ENCODE measurements at regions not wholly inside any gene's neighbourhood (a gene's known extent, or its start where the extent isn't known, plus 50 kb on each side); places are given as distances from the start of the nearest gene placed in this dataset.

DNA sequence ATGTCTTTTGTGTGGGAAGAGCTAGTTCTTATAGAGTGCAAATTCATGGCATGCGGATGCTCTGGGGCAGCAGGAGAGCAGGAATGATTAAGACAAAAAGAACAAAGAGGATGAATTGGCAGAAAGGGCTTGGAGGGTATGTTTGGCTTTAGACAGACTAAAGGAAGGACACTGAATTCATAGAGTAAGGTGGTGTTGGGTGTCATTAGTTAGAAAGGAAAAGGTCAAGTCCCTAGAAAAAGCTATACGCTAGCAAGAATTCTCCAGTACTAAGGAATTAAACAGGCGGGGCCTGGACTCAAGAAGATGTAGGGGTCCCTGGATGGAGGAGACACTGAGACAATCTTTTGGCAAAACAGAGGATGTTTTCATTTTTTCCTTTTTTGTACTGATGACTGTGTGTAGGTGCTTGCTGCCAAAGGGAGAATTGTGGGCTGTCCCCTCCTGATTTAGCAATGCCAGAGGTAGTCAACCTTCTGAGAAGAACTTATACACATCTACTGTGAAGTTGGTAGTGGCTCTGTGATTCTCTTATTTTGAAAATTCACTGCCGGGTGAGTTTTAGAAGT is 391.0 kb downstream of the SPRY1 start:
- Mint-ChIP-seq H3K27me3 (ENCODE audit: low read depth in 2 of 2) (peaks cover 0 to 27% of the 10 kb centered on the region in 2 donors), H3K4me1 (no peaks in the 10 kb centered on the region), H3K9me3 (peaks cover 0 to 3% of the 10 kb centered on the region in 2 donors), H3K27ac (no peak overlapping the region), H3K36me3 (no peaks in the 10 kb centered on the region), H3K4me3 (no peak overlapping the region)
- Histone ChIP-seq H3K27ac (ENCODE audit: low read length) (no peak overlapping the region), H3K4me1 (ENCODE audit: control insufficient read depth, insufficient read depth, low read length) (no peaks in the 10 kb centered on the region), H3K4me3 (ENCODE audit: low read length) (no peak overlapping the region), H3K9me3 (ENCODE audit: control insufficient read depth, insufficient read depth, low read length) (no peaks in the 10 kb centered on the region), H3K27me3 (ENCODE audit: control insufficient read depth, insufficient read depth, low read length) (no peaks in the 10 kb centered on the region), H3K36me3 (ENCODE audit: control insufficient read depth, insufficient read depth, low read length) (no peaks in the 10 kb centered on the region)
- DNase-seq: no peak
- 93% methylated on average over 3 of the region's 4 CpGs for WGBS (ENCODE audit: insufficient coverage)
- TF ChIP-seq CTCF (IDR thresholded peaks at IDR 0.05): no peak
- no peak for ATAC-seq
- intact Hi-C loops (cut with micrococcal nuclease): no loop called here

GRCh38 chr4:123788577-123788976 is 392.0 kb downstream of the SPRY1 start:
- Mint-ChIP-seq H3K36me3 (no peaks in the 10 kb centered on the region), H3K4me1 (no peaks in the 10 kb centered on the region), H3K4me3 (no peak overlapping the region), H3K9me3 (peaks cover 0 to 3% of the 10 kb centered on the region in 2 donors), H3K27ac (no peak overlapping the region), H3K27me3 (ENCODE audit: low read depth in 2 of 2) (peaks cover 0 to 27% of the 10 kb centered on the region in 2 donors)
- ATAC-seq (no peak), DNase-seq (no peak)
- Histone ChIP-seq H3K9me3 (ENCODE audit: control insufficient read depth, insufficient read depth, low read length) (no peaks in the 10 kb centered on the region), H3K36me3 (ENCODE audit: control insufficient read depth, insufficient read depth, low read length) (no peaks in the 10 kb centered on the region), H3K27me3 (ENCODE audit: control insufficient read depth, insufficient read depth, low read length) (no peaks in the 10 kb centered on the region), H3K27ac (ENCODE audit: low read length) (no peak overlapping the region), H3K4me3 (ENCODE audit: low read length) (no peak overlapping the region), H3K4me1 (ENCODE audit: control insufficient read depth, insufficient read depth, low read length) (no peaks in the 10 kb centered on the region)
- intact Hi-C loops (cut with micrococcal nuclease): no loop called here
- no peak for TF ChIP-seq CTCF (IDR thresholded peaks at IDR 0.05)

GRCh38 chr4:123790681-123791080 is 394.1 kb downstream of the SPRY1 start:
- H3K27me3 Mint-ChIP-seq (ENCODE audit: low read depth in 2 of 2): peaks cover 0 to 16% of the 10 kb centered on the region in 2 donors
- Histone ChIP-seq H3K27me3 (ENCODE audit: control insufficient read depth, insufficient read depth, low read length) (no peaks in the 10 kb centered on the region), H3K9me3 (ENCODE audit: control insufficient read depth, insufficient read depth, low read length) (no peaks in the 10 kb centered on the region), H3K4me1 (ENCODE audit: control insufficient read depth, insufficient read depth, low read length) (no peaks in the 10 kb centered on the region), H3K27ac (ENCODE audit: low read length) (no peak overlapping the region), H3K36me3 (ENCODE audit: control insufficient read depth, insufficient read depth, low read length) (no peaks in the 10 kb centered on the region), H3K4me3 (ENCODE audit: low read length) (no peak overlapping the region)
- ATAC-seq: no peak
- no peaks in the 10 kb centered on the region for H3K4me1 Mint-ChIP-seq
- H3K27ac Mint-ChIP-seq: no peak overlapping the region
- no peak for DNase-seq
- no peaks in the 10 kb centered on the region for H3K36me3 Mint-ChIP-seq
- H3K4me3 Mint-ChIP-seq: no peak overlapping the region
- TF ChIP-seq CTCF (IDR thresholded peaks at IDR 0.05): no peak
- whole genome bisulfite sequencing (ENCODE audit: insufficient coverage): 80% methylated on average over 1 of the region's 1 CpG
- intact Hi-C loops (cut with micrococcal nuclease): no loop called here
- H3K9me3 Mint-ChIP-seq: peaks cover 2 to 4% of the 10 kb centered on the region in 2 donors

DNA sequence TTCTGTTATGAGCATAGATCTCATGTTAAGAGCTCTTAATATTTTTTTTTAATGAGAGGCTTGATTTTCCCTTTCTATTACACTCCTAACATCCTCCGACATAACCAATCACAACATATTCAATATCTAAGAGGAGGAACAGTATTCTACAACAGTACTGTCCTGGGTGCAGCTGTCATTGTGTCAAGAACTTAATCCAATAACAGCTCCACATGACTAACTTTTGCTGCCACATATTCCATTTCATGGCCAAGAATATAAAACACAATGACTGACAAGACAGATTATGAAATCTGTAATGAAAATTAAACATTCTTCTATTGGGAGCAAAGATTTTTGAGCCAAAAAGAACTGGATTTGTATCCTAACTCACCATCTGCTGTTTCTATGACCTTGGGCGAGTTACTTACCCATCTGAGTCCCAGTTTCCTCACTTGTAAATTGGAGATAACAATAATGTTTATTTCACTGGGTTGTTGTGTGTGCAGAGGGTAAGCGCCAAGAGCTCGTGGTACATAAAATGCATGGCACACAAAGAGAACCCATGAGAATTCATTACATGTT is 405.6 kb downstream of the SPRY1 start:
- Mint-ChIP-seq H3K36me3 (peaks cover 10% of the 10 kb centered on the region), H3K27ac (no peak overlapping the region), H3K9me3 (peaks cover 0 to 5% of the 10 kb centered on the region in 2 donors), H3K4me3 (no peak overlapping the region), H3K4me1 (no peaks in the 10 kb centered on the region), H3K27me3 (ENCODE audit: low read depth in 2 of 2) (peaks cover 0 to 10% of the 10 kb centered on the region in 2 donors)
- no peak for TF ChIP-seq CTCF (IDR thresholded peaks at IDR 0.05)
- no peaks in the 10 kb centered on the region for H3K36me3 ChIP-seq (ENCODE audit: control insufficient read depth, insufficient read depth, low read length)
- no peak for DNase-seq
- no peaks in the 10 kb centered on the region for H3K9me3 ChIP-seq (ENCODE audit: control insufficient read depth, insufficient read depth, low read length)
- no peaks in the 10 kb centered on the region for H3K27me3 ChIP-seq (ENCODE audit: control insufficient read depth, insufficient read depth, low read length)
- H3K4me1 ChIP-seq (ENCODE audit: control insufficient read depth, insufficient read depth, low read length): no peaks in the 10 kb centered on the region
- intact Hi-C loops (cut with micrococcal nuclease): no loop called here
- WGBS (ENCODE audit: insufficient coverage): 94% methylated on average over 3 of the region's 4 CpGs
- H3K27ac ChIP-seq (ENCODE audit: low read length): no peak overlapping the region
- no peak overlapping the region for H3K4me3 ChIP-seq (ENCODE audit: low read length)
- ATAC-seq: no peak
